ENCODE measurements at regions not wholly inside any gene's neighbourhood (a gene's known extent, or its start where the extent isn't known, plus 50 kb on each side); places are given as distances from the start of the nearest gene placed in this dataset.

DNA sequence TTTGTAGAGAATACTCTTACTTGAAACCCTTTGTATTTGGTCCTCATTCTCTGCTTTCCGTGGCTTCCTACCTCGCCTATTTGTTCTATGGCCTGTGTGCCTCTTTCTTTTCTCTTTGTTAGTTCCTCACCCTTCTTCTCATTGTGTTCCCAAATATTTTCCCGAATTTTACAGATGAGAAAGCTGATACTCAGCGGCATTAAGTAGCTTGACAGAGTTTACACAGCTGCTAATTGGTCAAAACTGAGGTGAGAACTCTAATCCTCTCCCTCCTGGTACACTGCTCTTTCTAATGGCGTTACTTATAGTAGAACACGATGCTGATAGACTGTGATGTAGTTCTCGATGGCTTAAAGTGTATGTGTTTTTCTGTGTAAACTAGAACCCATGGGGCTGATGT lies 80.7 kb upstream of the HDAC9 start:
- TF ChIP-seq JUND (IDR thresholded peaks at IDR 0.05; ENCODE audit: low read depth, low read length): no peak
- TF ChIP-seq, protein P1, sequence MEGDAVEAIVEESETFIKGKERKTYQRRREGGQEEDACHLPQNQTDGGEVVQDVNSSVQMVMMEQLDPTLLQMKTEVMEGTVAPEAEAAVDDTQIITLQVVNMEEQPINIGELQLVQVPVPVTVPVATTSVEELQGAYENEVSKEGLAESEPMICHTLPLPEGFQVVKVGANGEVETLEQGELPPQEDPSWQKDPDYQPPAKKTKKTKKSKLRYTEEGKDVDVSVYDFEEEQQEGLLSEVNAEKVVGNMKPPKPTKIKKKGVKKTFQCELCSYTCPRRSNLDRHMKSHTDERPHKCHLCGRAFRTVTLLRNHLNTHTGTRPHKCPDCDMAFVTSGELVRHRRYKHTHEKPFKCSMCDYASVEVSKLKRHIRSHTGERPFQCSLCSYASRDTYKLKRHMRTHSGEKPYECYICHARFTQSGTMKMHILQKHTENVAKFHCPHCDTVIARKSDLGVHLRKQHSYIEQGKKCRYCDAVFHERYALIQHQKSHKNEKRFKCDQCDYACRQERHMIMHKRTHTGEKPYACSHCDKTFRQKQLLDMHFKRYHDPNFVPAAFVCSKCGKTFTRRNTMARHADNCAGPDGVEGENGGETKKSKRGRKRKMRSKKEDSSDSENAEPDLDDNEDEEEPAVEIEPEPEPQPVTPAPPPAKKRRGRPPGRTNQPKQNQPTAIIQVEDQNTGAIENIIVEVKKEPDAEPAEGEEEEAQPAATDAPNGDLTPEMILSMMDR (IDR thresholded peaks at IDR 0.05 in 2 of 3, conservative IDR thresholded peaks at IDR 0.05 in 1 of 3; ENCODE audit: control insufficient read depth in 2 of 3, extremely low read depth in 1 of 3, insufficient read depth in 1 of 3, low read depth in 3 of 3, low read length in 3 of 3): no peak
- no peak for TF ChIP-seq USF2 (IDR thresholded peaks at IDR 0.05; ENCODE audit: borderline replicate concordance, low read depth, low read length)
- TF ChIP-seq ZNF592 (IDR thresholded peaks at IDR 0.05): no peak
- no peak for TF ChIP-seq TARDBP (IDR thresholded peaks at IDR 0.05; ENCODE audit: borderline replicate concordance)
- TF ChIP-seq NR2C1 (IDR thresholded peaks at IDR 0.05): no peak
- TF ChIP-seq EP300 (IDR thresholded peaks at IDR 0.05; ENCODE audit: borderline replicate concordance in 1 of 2, control insufficient read depth in 1 of 2, low read depth in 2 of 2, low read length in 2 of 2): no peak
- TF ChIP-seq CEBPB (IDR thresholded peaks at IDR 0.05; ENCODE audit: borderline replicate concordance in 1 of 2, low read depth in 2 of 2, low read length in 2 of 2): no peak
- TF ChIP-seq RCOR1 (conservative IDR thresholded peaks at IDR 0.05; ENCODE audit: low read depth, low read length): no peak
